ENCODE measurements at regions not wholly inside any gene's neighbourhood (a gene's known extent, or its start where the extent isn't known, plus 50 kb on each side); places are given as distances from the start of the nearest gene placed in this dataset.

GRCh38 chr6:14618759-14619418, 501.3 kb downstream of the CD83 start (continued):
- TF ChIP-seq ZNF23 (tag by site-specific recombination; IDR thresholded peaks at IDR 0.05; ENCODE audit: borderline replicate concordance) (no peak), ZNF558 (tag by site-specific recombination; IDR thresholded peaks at IDR 0.05) (no peak), SP2 (tag by site-specific recombination; IDR thresholded peaks at IDR 0.05) (no peak), ZNF529 (tag by site-specific recombination; IDR thresholded peaks at IDR 0.05; ENCODE audit: insufficient replicate concordance) (no peak), ZNF398 (tag by site-specific recombination; IDR thresholded peaks at IDR 0.05) (no peak), KLF8 (tag by site-specific recombination; IDR thresholded peaks at IDR 0.05) (no peak), ZNF362 (tag by site-specific recombination; IDR thresholded peaks at IDR 0.05) (no peak)
- TF ChIP-seq, protein P1, sequence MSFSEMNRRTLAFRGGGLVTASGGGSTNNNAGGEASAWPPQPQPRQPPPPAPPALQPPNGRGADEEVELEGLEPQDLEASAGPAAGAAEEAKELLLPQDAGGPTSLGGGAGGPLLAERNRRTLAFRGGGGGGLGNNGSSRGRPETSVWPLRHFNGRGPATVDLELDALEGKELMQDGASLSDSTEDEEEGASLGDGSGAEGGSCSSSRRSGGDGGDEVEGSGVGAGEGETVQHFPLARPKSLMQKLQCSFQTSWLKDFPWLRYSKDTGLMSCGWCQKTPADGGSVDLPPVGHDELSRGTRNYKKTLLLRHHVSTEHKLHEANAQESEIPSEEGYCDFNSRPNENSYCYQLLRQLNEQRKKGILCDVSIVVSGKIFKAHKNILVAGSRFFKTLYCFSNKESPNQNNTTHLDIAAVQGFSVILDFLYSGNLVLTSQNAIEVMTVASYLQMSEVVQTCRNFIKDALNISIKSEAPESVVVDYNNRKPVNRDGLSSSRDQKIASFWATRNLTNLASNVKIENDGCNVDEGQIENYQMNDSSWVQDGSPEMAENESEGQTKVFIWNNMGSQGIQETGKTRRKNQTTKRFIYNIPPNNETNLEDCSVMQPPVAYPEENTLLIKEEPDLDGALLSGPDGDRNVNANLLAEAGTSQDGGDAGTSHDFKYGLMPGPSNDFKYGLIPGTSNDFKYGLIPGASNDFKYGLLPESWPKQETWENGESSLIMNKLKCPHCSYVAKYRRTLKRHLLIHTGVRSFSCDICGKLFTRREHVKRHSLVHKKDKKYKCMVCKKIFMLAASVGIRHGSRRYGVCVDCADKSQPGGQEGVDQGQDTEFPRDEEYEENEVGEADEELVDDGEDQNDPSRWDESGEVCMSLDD (tag by site-specific recombination; IDR thresholded peaks at IDR 0.05) = no peak

GRCh38 chr6:14619419-14619781, 501.8 kb downstream of the CD83 start:
- Histone ChIP-seq H3K36me3 (ENCODE audit: control insufficient read depth in 2 of 2, insufficient read depth in 1 of 2, low read length in 2 of 2) (no peaks in the 10 kb centered on the region), H3K4me3 (ENCODE audit: low read depth, low read length) (no peak overlapping the region), H3K9me3 (ENCODE audit: control insufficient read depth, insufficient read depth, low read depth, low read length) (no peaks in the 10 kb centered on the region), H3K27ac (ENCODE audit: extremely low read depth, low read depth, low read length) (no peak overlapping the region), H3K4me1 (ENCODE audit: control insufficient read depth, insufficient read depth, low read length) (no peaks in the 10 kb centered on the region)
- CTCF ChIA-PET = interaction anchor here (0.6 to 0.7 kb wide), 3 partner anchors 210 to 708 kb away, joined by 3 to 4 read pairs (median 3); no protein-coding TSS in a partner anchor
- POLR2A ChIA-PET = no interaction called here
- no peak for TF ChIP-seq ZNF449 (tag by site-specific recombination; IDR thresholded peaks at IDR 0.05)
- no peak for TF ChIP-seq ZNF19 (tag by site-specific recombination; IDR thresholded peaks at IDR 0.05; ENCODE audit: low read depth)
- no peak for TF ChIP-seq ZBTB11 (tag by site-specific recombination; conservative IDR thresholded peaks at IDR 0.05; ENCODE audit: low read depth)
- no peak for TF ChIP-seq ZFP41 (tag by site-specific recombination; IDR thresholded peaks at IDR 0.05; ENCODE audit: borderline replicate concordance)
- TF ChIP-seq ZNF785 (tag by site-specific recombination; IDR thresholded peaks at IDR 0.05) = no peak
- no peak for TF ChIP-seq ZNF362 (tag by site-specific recombination; IDR thresholded peaks at IDR 0.05)
- TF ChIP-seq, protein P2, sequence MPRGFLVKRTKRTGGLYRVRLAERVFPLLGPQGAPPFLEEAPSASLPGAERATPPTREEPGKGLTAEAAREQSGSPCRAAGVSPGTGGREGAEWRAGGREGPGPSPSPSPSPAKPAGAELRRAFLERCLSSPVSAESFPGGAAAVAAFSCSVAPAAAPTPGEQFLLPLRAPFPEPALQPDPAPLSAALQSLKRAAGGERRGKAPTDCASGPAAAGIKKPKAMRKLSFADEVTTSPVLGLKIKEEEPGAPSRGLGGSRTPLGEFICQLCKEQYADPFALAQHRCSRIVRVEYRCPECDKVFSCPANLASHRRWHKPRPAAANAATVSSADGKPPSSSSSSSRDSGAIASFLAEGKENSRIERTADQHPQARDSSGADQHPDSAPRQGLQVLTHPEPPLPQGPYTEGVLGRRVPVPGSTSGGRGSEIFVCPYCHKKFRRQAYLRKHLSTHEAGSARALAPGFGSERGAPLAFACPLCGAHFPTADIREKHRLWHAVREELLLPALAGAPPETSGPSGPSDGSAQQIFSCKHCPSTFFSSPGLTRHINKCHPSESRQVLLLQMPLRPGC (tag by site-specific recombination; IDR thresholded peaks at IDR 0.05) = no peak
- TF ChIP-seq, protein P3, sequence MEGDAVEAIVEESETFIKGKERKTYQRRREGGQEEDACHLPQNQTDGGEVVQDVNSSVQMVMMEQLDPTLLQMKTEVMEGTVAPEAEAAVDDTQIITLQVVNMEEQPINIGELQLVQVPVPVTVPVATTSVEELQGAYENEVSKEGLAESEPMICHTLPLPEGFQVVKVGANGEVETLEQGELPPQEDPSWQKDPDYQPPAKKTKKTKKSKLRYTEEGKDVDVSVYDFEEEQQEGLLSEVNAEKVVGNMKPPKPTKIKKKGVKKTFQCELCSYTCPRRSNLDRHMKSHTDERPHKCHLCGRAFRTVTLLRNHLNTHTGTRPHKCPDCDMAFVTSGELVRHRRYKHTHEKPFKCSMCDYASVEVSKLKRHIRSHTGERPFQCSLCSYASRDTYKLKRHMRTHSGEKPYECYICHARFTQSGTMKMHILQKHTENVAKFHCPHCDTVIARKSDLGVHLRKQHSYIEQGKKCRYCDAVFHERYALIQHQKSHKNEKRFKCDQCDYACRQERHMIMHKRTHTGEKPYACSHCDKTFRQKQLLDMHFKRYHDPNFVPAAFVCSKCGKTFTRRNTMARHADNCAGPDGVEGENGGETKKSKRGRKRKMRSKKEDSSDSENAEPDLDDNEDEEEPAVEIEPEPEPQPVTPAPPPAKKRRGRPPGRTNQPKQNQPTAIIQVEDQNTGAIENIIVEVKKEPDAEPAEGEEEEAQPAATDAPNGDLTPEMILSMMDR (tag by site-specific recombination; IDR thresholded peaks at IDR 0.05) = no peak
- TF ChIP-seq, protein P4, sequence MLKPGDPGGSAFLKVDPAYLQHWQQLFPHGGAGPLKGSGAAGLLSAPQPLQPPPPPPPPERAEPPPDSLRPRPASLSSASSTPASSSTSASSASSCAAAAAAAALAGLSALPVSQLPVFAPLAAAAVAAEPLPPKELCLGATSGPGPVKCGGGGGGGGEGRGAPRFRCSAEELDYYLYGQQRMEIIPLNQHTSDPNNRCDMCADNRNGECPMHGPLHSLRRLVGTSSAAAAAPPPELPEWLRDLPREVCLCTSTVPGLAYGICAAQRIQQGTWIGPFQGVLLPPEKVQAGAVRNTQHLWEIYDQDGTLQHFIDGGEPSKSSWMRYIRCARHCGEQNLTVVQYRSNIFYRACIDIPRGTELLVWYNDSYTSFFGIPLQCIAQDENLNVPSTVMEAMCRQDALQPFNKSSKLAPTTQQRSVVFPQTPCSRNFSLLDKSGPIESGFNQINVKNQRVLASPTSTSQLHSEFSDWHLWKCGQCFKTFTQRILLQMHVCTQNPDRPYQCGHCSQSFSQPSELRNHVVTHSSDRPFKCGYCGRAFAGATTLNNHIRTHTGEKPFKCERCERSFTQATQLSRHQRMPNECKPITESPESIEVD (tag by site-specific recombination; IDR thresholded peaks at IDR 0.05) = no peak
